Ovary (tissue), 3 donors: ENCODE measurements at regions not wholly inside any gene's neighbourhood (a gene's known extent, or its start where the extent isn't known, plus 50 kb on each side); places are given as distances from the start of the nearest gene placed in this dataset.

Experiments
- POLR2A ChIP-seq: fragments of 450-650 bp; IDR thresholded peaks from one replicate; pipeline ENCODE4 v1.6.1; 2017; ENCODE audit warnings: antibody characterized with exemption, mild to moderate bottlenecking, moderate library complexity
- TF ChIP-seq, protein P1 (sequence below), 3 donors: fragments of 450-650 bp in 2 of 3; fragments of 200-600 bp in 1 of 3; IDR thresholded peaks; one replicate each; pipeline versions ENCODE4 v1.5.1 to v1.8.0; 2016 to 2022; ENCODE audit warnings: antibody characterized with exemption in 3 of 3, mild to moderate bottlenecking in 1 of 3
- donor health status: DM: no; HTN: no; CAD: no.

DNA sequence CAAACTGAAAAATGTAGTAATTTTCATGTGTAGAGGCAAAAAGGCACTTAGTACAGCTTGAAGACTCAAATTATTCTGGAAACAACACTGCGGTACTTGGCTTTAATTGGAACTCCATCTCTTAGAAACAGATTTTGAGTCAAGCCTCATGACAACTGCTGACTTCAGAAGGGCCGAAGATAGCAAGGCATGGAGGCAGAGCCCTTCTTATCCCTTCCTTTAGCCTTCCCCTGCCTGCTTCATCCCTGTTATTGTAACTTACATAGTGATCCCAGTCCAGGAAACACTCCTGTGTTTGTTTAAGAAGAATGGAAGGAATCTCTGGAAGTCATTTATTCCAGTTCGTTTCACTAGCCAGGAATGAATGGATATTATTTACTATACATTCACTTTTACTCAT is 110.9 kb upstream of the FAM98A start:
- TF ChIP-seq, protein P1, sequence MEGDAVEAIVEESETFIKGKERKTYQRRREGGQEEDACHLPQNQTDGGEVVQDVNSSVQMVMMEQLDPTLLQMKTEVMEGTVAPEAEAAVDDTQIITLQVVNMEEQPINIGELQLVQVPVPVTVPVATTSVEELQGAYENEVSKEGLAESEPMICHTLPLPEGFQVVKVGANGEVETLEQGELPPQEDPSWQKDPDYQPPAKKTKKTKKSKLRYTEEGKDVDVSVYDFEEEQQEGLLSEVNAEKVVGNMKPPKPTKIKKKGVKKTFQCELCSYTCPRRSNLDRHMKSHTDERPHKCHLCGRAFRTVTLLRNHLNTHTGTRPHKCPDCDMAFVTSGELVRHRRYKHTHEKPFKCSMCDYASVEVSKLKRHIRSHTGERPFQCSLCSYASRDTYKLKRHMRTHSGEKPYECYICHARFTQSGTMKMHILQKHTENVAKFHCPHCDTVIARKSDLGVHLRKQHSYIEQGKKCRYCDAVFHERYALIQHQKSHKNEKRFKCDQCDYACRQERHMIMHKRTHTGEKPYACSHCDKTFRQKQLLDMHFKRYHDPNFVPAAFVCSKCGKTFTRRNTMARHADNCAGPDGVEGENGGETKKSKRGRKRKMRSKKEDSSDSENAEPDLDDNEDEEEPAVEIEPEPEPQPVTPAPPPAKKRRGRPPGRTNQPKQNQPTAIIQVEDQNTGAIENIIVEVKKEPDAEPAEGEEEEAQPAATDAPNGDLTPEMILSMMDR (IDR thresholded peaks at IDR 0.05), result no peak
- no peak for TF ChIP-seq POLR2A
